ELF-1 (cell line): ENCODE measurements at regions not wholly inside any gene's neighbourhood (a gene's known extent, or its start where the extent isn't known, plus 50 kb on each side); places are given as distances from the start of the nearest gene placed in this dataset.
A peak's percentile ranks its signal among the peaks of the same experiment; 100 is the strongest.
"Not testable (repeated sequence)": the region's sequence is repeated elsewhere in the genome, so short reads cannot be mapped to it uniquely, and the experiment has no call there.

Experiments
- DNase-seq: peaks from one replicate; pipeline ENCODE4 v3.0.0-alpha.2; 2016; ENCODE audit warnings: low read depth, low spot score

GRCh38 chrX:124699876-124700275 lies 353.5 kb downstream of the SH2D1A start:
- no peak for DNase-seq

- DNase-seq: no peak
These were observed 371.2 kb downstream of the SH2D1A start for GRCh38 chrX:124717537-124717936.

DNA sequence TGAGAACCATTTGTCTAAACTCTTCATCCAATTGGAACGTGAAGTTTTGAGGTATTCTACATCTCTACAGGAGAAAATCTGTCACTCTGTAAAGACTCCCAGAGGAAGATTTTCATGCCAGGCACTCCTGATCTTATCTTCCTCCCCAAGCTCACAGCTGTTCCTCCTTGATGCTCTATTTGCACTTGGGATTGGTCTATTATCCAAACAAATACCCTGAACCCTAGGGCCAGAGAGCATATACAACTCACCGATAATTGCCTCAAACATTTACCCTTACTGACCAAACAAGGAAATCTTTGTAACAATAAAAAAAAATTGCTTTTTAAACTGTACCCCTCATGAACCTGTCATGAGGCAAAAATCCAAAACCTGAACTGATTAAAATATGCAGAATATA lies 372.7 kb downstream of the SH2D1A start:
- no peak for DNase-seq

DNA sequence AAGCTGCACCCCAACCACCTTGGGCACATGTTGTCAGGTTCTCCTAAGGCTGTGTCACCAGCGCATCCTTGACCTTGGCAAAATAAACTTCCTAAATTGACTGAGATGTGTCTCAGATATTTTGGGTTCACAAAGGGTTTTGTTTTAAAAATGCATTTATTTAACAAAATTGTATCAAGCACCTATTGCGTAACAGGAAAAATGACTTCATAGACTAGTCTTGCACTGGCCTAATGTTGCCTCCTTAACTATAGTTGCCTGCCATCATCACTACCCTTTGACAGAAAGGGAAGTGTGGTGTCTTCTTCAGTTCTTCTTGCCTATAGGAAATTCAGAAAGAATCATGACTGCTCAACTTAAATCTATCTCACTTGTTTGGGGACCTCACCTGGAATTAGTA lies 374.2 kb downstream of the SH2D1A start:
- no peak for DNase-seq

DNA sequence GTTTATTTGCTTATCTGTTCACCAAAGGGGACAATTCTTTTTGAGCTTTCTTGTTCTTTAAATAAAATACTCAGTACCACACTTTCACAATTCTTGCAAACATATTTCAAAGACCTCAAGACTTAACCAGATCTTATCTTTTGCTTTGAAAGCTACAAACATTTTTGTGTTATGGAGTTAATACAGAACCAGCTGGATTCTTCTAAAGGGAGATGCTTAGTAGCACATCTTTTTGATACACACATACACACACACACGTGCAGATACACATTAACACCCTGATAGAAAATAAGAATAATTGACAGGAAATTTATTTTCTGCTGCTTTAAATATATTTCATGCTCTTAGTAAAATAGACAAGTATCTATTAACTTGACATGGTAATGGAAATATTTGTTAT lies 379.1 kb downstream of the SH2D1A start:
- no peak for DNase-seq

- DNase-seq: no peak
These were observed 379.9 kb downstream of the SH2D1A start for GRCh38 chrX:124726292-124726691.

DNA sequence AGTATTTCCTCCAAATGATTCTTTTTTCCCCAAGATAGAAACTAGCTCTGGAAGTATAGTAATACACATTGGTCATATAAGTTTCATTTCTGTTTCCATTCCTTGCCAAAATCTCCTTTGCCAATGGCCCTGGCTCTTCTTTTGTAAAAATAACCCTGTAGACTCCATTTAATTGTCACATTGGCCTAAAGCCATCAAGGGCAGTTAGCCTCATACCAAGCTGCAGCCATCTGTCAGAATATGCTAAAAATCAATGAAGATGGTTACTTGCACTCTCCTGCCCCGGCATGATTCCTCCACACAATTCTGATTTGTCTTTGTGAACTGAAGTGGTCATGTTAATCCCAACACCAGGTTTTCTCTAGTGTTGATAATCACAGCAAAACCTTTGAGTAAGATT lies 380.5 kb downstream of the SH2D1A start:
- DNase-seq: no peak

GRCh38 chrX:124736553-124737270 lies 390.3 kb downstream of the SH2D1A start:
- DNase-seq: peak; percentile 83

- DNase-seq: peak; percentile 35
These were observed 391.4 kb downstream of the SH2D1A start for GRCh38 chrX:124737771-124738170.

DNA sequence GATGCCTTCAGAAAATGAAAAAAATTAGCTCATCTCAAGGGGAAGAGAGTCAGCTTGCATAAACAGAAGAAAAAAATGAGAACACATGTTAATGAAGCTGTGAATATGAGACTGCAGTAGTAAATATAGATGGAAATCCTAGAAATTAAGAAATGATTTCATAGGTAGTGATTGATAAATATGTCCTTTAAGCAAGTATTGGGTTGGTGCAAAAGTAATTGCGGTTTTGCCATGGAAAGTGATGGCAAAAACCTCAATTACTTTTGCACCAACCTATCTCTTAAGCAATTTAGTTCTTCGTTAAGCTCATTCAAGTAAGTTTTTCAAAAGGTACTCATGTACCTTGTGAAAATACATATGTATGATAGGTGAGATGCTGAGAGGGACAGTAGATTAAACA lies 400.9 kb downstream of the SH2D1A start:
- DNase-seq: no peak

DNA sequence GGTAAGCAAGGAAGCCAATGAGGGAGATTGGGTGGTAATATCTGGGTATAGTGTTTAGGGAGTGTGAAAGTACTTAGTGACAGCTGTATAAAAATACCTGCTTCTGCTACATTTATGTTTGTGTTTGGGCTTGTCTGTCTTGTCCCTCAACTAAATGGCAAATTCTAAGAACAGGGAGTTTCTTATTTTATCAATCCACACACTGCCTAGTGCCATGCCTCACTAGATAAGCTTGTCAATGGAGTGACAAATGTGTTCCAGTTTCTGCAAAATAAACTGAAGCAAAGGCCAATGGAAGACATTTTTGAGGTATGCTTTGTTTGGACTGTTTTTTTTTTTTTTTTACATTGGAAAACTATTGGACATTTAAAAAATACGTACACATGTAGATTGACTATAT lies 418.0 kb downstream of the SH2D1A start:
- DNase-seq: no peak

GRCh38 chrX:124769166-124769565 lies 422.8 kb downstream of the SH2D1A start:
- no peak for DNase-seq

DNA sequence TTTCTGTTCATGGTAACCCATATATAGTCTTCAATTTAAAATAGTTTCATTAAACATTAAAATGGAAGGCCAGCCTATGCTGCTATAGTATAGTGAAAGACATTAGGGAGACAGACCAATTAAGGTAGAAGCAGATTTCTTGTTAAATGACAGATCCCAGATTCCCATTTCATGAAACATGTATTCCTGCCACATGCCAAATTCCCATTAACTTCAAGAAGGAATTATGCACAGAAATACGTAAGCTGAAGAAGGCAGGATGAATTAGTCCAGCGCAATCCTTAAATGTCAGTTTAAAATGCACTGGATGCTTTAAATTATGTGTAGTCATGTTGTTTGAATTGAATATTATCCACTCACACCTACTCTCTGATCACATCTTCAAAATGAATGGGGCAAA lies 424.9 kb downstream of the SH2D1A start:
- no peak for DNase-seq

- DNase-seq: not testable (repeated sequence)
These were observed 441.9 kb downstream of the SH2D1A start for GRCh38 chrX:124788253-124788652.

DNA sequence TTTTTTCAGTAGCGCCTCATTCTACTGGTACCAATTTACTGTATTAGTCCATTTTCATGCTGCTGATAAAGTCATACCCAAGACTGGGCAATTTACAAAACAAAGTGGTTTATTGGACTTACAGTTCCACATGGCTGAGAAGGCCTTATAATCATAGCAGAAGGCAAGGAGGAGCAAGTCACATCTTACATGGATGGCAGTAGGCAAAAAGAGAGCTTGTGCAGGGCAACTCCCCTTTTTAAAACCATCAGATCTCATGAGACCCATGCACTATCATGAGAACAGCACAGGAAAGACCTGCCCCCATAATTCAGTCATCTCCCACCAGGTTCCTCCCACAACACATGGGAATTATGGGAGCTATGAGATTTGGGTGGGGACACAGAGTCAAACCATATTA lies 443.5 kb downstream of the SH2D1A start:
- not testable (repeated sequence) for DNase-seq

- no peak for DNase-seq
These were observed 445.2 kb downstream of the SH2D1A start for GRCh38 chrX:124791492-124792095.

- DNase-seq: no peak
These were observed 450.6 kb downstream of the SH2D1A start for GRCh38 chrX:124796989-124797388.

DNA sequence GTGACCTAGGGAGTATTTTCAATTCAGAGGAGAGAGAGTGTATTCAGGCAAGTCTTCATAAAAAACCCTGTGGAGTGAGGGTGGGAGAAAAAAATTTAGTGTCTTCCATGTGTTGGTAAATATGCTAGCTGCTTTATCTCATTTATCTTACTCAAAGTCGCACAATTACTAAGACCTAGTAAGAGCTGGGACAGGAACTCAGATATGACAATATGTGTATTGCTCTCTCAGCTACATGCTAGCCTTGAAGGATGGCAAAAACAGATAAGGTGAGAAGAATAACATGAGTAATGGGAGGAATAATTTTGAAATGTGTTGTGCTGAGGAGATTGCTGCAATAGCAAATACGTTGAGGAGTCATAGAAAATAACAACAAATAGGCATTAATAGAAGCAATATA lies 458.6 kb downstream of the SH2D1A start:
- no peak for DNase-seq

DNA sequence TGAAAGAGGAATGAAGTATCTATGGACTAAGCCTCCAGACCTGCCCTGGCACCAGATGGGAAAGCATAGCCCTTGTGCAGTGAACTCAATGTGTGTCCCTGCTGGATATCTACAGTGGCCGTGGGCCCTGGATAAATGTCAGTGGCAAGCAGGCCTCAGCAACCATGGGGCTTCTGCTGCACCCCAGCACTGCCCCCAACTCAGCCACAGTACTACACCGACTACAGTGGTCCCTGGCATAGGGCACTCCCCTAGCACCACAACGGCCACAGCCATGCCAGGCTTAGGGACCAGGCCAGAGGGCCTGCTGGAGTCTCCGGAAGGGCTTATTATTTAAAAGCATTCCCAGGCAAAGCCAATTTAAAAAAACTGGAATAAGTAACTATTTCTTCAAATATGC lies 459.1 kb downstream of the SH2D1A start:
- no peak for DNase-seq

DNA sequence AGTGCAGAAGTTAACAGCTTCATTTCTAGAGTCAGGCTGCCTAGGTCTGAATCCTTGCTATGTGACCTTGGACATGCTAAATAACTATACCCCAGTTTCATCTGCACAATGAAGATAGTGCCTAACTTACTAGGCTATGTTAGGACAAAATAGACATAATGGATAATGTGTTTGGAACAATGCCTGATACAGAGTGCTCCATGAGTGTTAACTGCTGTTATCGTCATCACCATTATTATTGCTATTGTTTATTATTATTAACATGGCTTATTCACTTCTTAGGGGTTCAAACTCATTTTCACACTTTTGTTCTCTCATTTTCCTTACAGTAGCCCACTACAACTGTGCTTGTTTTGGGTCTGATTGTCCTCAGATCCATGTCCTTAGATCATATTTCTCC lies 467.7 kb downstream of the SH2D1A start:
- no peak for DNase-seq

DNA sequence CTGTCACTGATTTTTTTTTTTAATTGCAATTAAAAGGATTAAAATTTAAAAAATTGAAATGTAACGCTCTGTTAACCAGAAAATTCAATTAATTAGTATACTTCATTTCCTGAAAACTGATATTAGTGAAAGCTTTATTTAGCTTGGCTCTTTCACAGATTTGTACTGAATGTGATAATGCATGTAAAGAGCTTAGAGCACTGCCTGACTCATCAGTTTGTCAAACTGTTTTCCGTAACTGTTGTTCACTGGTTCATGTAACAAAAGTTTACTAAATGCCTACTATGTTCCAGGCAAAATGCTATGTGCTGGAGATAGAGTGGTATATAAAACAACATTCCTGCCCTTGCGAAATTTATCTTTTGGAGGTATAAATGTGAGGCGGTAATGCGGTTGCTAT lies 471.7 kb downstream of the SH2D1A start:
- no peak for DNase-seq

DNA sequence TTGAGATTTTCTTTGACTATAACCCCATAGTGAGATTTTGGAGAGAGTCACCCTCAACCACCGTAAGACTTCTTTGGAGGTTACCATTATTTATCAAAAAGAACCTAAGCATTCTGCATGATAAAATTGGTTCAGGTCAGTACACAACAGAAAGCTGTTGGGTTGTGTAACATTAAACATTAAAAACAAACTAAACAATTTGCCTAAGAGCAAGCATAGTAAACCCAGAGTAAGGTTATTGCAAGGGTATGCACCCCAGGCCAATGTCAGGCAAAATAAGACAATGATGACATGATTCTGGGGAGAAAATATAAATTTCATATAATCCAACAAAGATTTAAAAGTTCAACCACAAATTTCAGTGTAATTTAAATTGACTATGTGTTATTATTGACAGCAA lies 472.4 kb downstream of the SH2D1A start:
- no peak for DNase-seq

DNA sequence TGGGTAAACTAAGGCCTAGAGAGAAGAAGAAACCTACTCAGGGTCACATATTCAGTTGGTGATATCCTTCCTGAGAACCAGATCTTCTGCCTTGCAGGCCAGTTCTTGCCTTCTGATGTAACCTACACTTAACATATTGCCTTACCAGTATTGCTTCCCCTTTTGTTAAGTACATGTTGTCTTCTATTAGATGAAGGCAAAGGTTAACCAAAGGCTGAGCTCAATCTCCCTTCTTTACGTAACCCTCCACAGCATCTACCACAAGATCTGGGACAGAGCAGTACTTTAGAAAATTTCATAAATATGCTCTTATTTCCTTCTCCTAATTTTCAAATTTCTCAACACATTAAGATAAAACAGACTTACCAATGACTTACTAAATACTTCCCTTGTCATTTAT lies 474.4 kb downstream of the SH2D1A start:
- DNase-seq: no peak
